Caco-2 (cell line): ENCODE measurements at regions not wholly inside any gene's neighbourhood (a gene's known extent, or its start where the extent isn't known, plus 50 kb on each side); places are given as distances from the start of the nearest gene placed in this dataset.

Experiments
- BruUV-seq: library from RNA; stranded (reverse); fragments of 400-500 nt; replicated peaks from 2 replicates; lab custom pipeline; 2021; lab: Mats Ljungman, UMichigan
- CTCF ChIA-PET: fragments of 300-600 bp; sonication (Branson Sonifier 250); formaldehyde crosslinking; loops from one replicate; lab custom pipeline; 2022; ENCODE audit warnings: antibody characterized with exemption; lab: Charles Lee
- POLR2A ChIA-PET: fragments of 300-600 bp; sonication (Branson Sonifier 250); formaldehyde crosslinking; loops from one replicate; lab custom pipeline; 2022; ENCODE audit warnings: antibody characterized with exemption; lab: Charles Lee
- DNase-seq, 2 experiments: peaks; one replicate each; pipeline versions ENCODE4 v3.0.0 to v3.0.0-alpha.2; 2020 to 2022
- H3K27me3 ChIP-seq: replicated peaks from 2 replicates; pipeline ENCODE4 v1.6.0; 2011; ENCODE audit warnings: low read length; ENCODE audit not compliant: control insufficient read depth, insufficient read depth
- H3K36me3 ChIP-seq: 2 replicates; pipeline ENCODE4 v1.5.1; 2011; ENCODE audit warnings: low read length; ENCODE audit not compliant: control insufficient read depth, insufficient read depth
- H3K4me1 ChIP-seq: fragments of 250-450 bp; sonication (Bioruptor Pico); 2 replicates; pipeline ENCODE4 v1.5.1; 2020; ENCODE audit warnings: mild to moderate bottlenecking
- H3K4me3 ChIP-seq: 2 replicates; pipeline ENCODE4 v1.5.1; 2011; ENCODE audit warnings: low read depth, mild to moderate bottlenecking, control low read depth, low read length
- H3K9me3 ChIP-seq: fragments of 250-450 bp; sonication (Bioruptor Pico); 2 replicates; pipeline ENCODE4 v1.5.1; 2020; ENCODE audit warnings: mild to moderate bottlenecking, moderate library complexity
- H3K27ac Mint-ChIP-seq: one replicate; pipeline ENCODE4 v1.8.0; 2022; ENCODE audit warnings: mixed read lengths; ENCODE audit not compliant: unreplicated experiment
- H3K27me3 Mint-ChIP-seq: one replicate; pipeline ENCODE4 v1.8.0; 2022; ENCODE audit warnings: mixed read lengths; ENCODE audit not compliant: insufficient read depth, unreplicated experiment
- H3K36me3 Mint-ChIP-seq: one replicate; pipeline ENCODE4 v1.8.0; 2022; ENCODE audit warnings: mild to moderate bottlenecking, mixed read lengths; ENCODE audit not compliant: insufficient read depth, unreplicated experiment
- H3K4me1 Mint-ChIP-seq: one replicate; pipeline ENCODE4 v1.8.0; 2022; ENCODE audit warnings: low read depth, mixed read lengths; ENCODE audit not compliant: unreplicated experiment
- H3K4me3 Mint-ChIP-seq: one replicate; pipeline ENCODE4 v1.8.0; 2022; ENCODE audit warnings: mild to moderate bottlenecking, moderate library complexity, mixed read lengths; ENCODE audit not compliant: unreplicated experiment
- H3K9me3 Mint-ChIP-seq: one replicate; pipeline ENCODE4 v1.8.0; 2022; ENCODE audit warnings: mixed read lengths; ENCODE audit not compliant: unreplicated experiment
- intact Hi-C: fragments of 100-400 bp; cut with micrococcal nuclease; formaldehyde crosslinking; loops from one replicate; pipeline ENCODE4 v1.10.0; 2022; ENCODE audit not compliant: unreplicated experiment
- TF ChIP-seq, protein P1 (sequence below), 2 experiments: fragments of 200-600 bp in 1 of 2; IDR thresholded peaks; 1 replicate in 1 of 2; 2 replicates in 1 of 2; pipeline versions ENCODE4 v1.5.1 to v1.8.0; 2011 to 2022; ENCODE audit warnings: antibody characterized with exemption in 1 of 2, control low read depth in 1 of 2, inconsistent platforms in 1 of 2, low read depth in 1 of 2, low read length in 1 of 2, mild to moderate bottlenecking in 1 of 2, moderate library complexity in 1 of 2; ENCODE audit not compliant: insufficient read depth in 1 of 2, severe bottlenecking in 1 of 2, unreplicated experiment in 1 of 2

DNA sequence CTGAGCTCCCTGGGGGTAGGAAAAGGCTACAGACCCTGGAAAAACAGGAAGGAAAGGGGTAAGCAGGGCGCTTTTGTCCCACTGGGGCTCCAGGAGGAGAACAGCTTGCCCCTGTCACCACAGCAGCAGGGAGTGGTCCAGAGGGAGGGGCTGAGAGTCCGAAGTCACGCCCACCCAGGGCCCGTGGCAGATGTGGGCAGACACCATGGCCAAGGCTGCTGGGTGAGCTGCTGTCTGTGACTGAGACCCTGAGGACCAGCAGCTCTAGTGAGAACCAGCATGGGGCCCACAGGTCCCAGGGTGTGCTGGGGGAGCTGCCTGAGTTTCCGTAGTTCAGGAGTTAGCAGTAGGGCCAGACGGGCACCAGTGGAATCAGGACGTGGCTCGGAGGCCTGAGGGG is 162.0 kb downstream of the SPP2 start:
- POLR2A ChIA-PET = no interaction called here
- Histone ChIP-seq H3K4me3 (no peak overlapping the region), H3K4me1 (peaks cover 21% of the 10 kb centered on the region), H3K27me3 (no peaks in the 10 kb centered on the region), H3K9me3 (no peaks in the 10 kb centered on the region), H3K36me3 (no peaks in the 10 kb centered on the region)
- Mint-ChIP-seq H3K36me3 (no peaks in the 10 kb centered on the region), H3K9me3 (no peaks in the 10 kb centered on the region), H3K4me3 (no peak overlapping the region), H3K27me3 (no peaks in the 10 kb centered on the region), H3K4me1 (peaks cover 16% of the 10 kb centered on the region), H3K27ac (peak overlapping the region; percentile 47)
- intact Hi-C loops = loop anchor here (5.0 kb wide), 1 partner anchor 45 kb away; no protein-coding TSS in a partner anchor
- DNase-seq = no peak
- CTCF ChIA-PET = interaction anchor here (1.2 to 1.5 kb wide), 2 partner anchors 45 to 77 kb away, joined by 3 read pairs; no protein-coding TSS in a partner anchor
- no TSS peak for BruUV-seq
- TF ChIP-seq, protein P1, sequence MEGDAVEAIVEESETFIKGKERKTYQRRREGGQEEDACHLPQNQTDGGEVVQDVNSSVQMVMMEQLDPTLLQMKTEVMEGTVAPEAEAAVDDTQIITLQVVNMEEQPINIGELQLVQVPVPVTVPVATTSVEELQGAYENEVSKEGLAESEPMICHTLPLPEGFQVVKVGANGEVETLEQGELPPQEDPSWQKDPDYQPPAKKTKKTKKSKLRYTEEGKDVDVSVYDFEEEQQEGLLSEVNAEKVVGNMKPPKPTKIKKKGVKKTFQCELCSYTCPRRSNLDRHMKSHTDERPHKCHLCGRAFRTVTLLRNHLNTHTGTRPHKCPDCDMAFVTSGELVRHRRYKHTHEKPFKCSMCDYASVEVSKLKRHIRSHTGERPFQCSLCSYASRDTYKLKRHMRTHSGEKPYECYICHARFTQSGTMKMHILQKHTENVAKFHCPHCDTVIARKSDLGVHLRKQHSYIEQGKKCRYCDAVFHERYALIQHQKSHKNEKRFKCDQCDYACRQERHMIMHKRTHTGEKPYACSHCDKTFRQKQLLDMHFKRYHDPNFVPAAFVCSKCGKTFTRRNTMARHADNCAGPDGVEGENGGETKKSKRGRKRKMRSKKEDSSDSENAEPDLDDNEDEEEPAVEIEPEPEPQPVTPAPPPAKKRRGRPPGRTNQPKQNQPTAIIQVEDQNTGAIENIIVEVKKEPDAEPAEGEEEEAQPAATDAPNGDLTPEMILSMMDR (IDR thresholded peaks at IDR 0.05; ENCODE audit: insufficient read depth in 1 of 2, low read depth in 1 of 2, low read length in 1 of 2, severe bottlenecking in 1 of 2, unreplicated experiment in 1 of 2) = no peak

DNA sequence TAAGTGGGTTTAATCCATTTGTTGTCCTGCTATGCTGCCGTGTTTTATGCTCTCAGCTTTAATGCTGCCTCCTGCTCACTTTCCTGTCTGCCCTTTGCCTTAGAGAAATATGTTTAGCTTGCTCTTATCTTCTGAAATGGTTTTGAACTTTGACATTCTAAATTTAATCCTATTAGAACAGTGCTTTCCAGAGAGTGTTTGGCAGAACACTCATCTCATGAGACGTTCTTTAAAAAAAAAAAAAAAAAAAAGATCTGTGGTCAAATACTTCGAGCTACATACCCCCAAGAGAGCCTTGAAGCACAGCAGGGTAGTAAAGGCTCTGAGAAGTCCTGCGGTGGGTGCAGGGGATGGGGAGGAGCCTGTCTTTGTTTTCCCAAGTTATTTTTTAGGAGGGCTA is 161.3 kb downstream of the SPP2 start:
- peak overlapping the region; percentile 50 for H3K4me3 Mint-ChIP-seq
- TF ChIP-seq, protein P1 (IDR thresholded peaks at IDR 0.05; ENCODE audit: insufficient read depth in 1 of 2, low read depth in 1 of 2, low read length in 1 of 2, severe bottlenecking in 1 of 2, unreplicated experiment in 1 of 2) = no peak
- Histone ChIP-seq H3K36me3 (no peaks in the 10 kb centered on the region), H3K4me1 (peaks cover 21% of the 10 kb centered on the region), H3K27me3 (no peaks in the 10 kb centered on the region), H3K9me3 (no peaks in the 10 kb centered on the region), H3K4me3 (no peak overlapping the region)
- H3K27ac Mint-ChIP-seq = peak overlapping the region; percentile 47
- intact Hi-C loops = loop anchor here (5.0 kb wide), 1 partner anchor 46 kb away; no protein-coding TSS in a partner anchor
- CTCF ChIA-PET = interaction anchor here (0.7 to 1.5 kb wide), 5 partner anchors 18 to 1299 kb away, joined by 3 to 5 read pairs (median 3); no protein-coding TSS in a partner anchor
- peaks cover 16% of the 10 kb centered on the region for H3K4me1 Mint-ChIP-seq
- no TSS peak for BruUV-seq
- no peaks in the 10 kb centered on the region for H3K36me3 Mint-ChIP-seq
- H3K9me3 Mint-ChIP-seq = no peaks in the 10 kb centered on the region
- DNase-seq = no peak
- POLR2A ChIA-PET = interaction anchor here (0.7 kb wide), 1 partner anchor 643 kb away, joined by 9 read pairs; no protein-coding TSS in a partner anchor
- H3K27me3 Mint-ChIP-seq = no peaks in the 10 kb centered on the region

DNA sequence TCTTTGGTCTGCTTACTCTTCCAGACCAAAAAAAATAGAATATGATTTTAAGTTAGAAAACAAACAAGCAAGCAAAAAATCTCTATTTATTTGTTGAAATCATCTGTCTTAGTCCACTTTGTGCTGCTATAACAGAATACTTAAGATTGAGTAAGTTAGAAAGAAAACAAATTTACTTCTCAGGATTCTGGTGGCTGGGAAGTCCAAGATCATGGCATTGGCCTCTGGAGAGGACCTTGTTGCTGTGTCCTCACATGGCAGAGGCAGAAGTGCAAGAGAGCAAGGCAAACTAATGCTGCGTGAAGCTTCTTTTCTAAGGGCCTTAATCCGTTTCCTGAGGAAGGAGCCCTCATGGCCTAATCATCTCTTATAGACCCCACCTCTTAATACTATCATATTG is 156.2 kb downstream of the SPP2 start:
- no peak overlapping the region for H3K27ac Mint-ChIP-seq
- CTCF ChIA-PET = no interaction called here

More for the DNA sequence above, 156.2 kb downstream of the SPP2 start:
- TF ChIP-seq, protein P1 (IDR thresholded peaks at IDR 0.05; ENCODE audit: insufficient read depth in 1 of 2, low read depth in 1 of 2, low read length in 1 of 2, severe bottlenecking in 1 of 2, unreplicated experiment in 1 of 2) = no peak
- Histone ChIP-seq H3K27me3 (no peaks in the 10 kb centered on the region), H3K4me1 (peaks cover 11% of the 10 kb centered on the region), H3K4me3 (no peak overlapping the region), H3K9me3 (peaks cover 5% of the 10 kb centered on the region; the same call in 1 of the 2 replicates), H3K36me3 (no peaks in the 10 kb centered on the region)
- Mint-ChIP-seq H3K36me3 (no peaks in the 10 kb centered on the region), H3K4me1 (peaks cover 5% of the 10 kb centered on the region), H3K4me3 (no peak overlapping the region), H3K9me3 (no peaks in the 10 kb centered on the region), H3K27me3 (no peaks in the 10 kb centered on the region)
- intact Hi-C loops = no loop called here
- DNase-seq = no peak
- POLR2A ChIA-PET = no interaction called here
- no TSS peak for BruUV-seq
